Fibroblast of skin of scalp (primary cell): ENCODE measurements at regions not wholly inside any gene's neighbourhood (a gene's known extent, or its start where the extent isn't known, plus 50 kb on each side); places are given as distances from the start of the nearest gene placed in this dataset.
"Not testable (repeated sequence)": the region's sequence is repeated elsewhere in the genome, so short reads cannot be mapped to it uniquely, and the experiment has no call there.

Source experiments
- DNase-seq: peaks from one replicate; pipeline ENCODE4 v3.0.0-alpha.2; 2013

- DNase-seq: no peak
Measured at GRCh38 chr9:36521148-36521547, 51.5 kb upstream of the MELK start.

GRCh38 chr9:36517131-36517530, 55.6 kb upstream of the MELK start:
- DNase-seq: no peak

- DNase-seq: no peak
Measured at GRCh38 chr9:36504156-36504555, 68.5 kb upstream of the MELK start.

- no peak for DNase-seq
Measured at GRCh38 chr9:36503172-36504088, 69.3 kb upstream of the MELK start.

- no peak for DNase-seq
Measured at GRCh38 chr9:36501727-36502126, 71.0 kb upstream of the MELK start.

- DNase-seq: not testable (repeated sequence)
Measured at GRCh38 chr9:36500931-36501330, 71.8 kb upstream of the MELK start.

GRCh38 chr9:36499174-36499890, 73.4 kb upstream of the MELK start:
- no peak for DNase-seq

- DNase-seq: not testable (repeated sequence)
Measured at GRCh38 chr9:36493564-36493963, 79.1 kb upstream of the MELK start.

- DNase-seq: peak; percentile 17
Measured at GRCh38 chr9:36492865-36493264, 79.8 kb upstream of the MELK start.

GRCh38 chr9:36489453-36489852, 83.2 kb upstream of the MELK start:
- no peak for DNase-seq

- DNase-seq: no peak
Measured at GRCh38 chr9:36488389-36488756, 84.3 kb upstream of the MELK start.

GRCh38 chr9:36487482-36488388, 85.0 kb upstream of the MELK start:
- peak; percentile 97 for DNase-seq

GRCh38 chr9:36486933-36487481, 85.7 kb upstream of the MELK start:
- peak; percentile 17 for DNase-seq

GRCh38 chr9:36486329-36486932, 86.3 kb upstream of the MELK start:
- peak; percentile 4 for DNase-seq

GRCh38 chr9:36485647-36486328, 85.7 kb upstream of the RNF38 start:
- DNase-seq: peak; percentile 14

GRCh38 chr9:36484124-36484523, 84.1 kb upstream of the RNF38 start:
- no peak for DNase-seq

- no peak for DNase-seq
Measured at GRCh38 chr9:36479101-36479500, 79.0 kb upstream of the RNF38 start.

- no peak for DNase-seq
Measured at GRCh38 chr9:36471359-36471758, 71.3 kb upstream of the RNF38 start.

GRCh38 chr9:36470643-36471290, 70.7 kb upstream of the RNF38 start:
- peak; percentile 53 for DNase-seq

GRCh38 chr9:36463467-36463866, 63.4 kb upstream of the RNF38 start:
- no peak for DNase-seq

GRCh38 chr9:36462245-36462644, 62.2 kb upstream of the RNF38 start:
- no peak for DNase-seq
